GM20000 (cell line): ENCODE measurements at regions not wholly inside any gene's neighbourhood (a gene's known extent, or its start where the extent isn't known, plus 50 kb on each side); places are given as distances from the start of the nearest gene placed in this dataset.

Source experiments
- DNase-seq: peaks from one replicate; pipeline ENCODE4 v3.0.0; 2012; ENCODE audit warnings: low spot score
- TF ChIP-seq, protein P1 (sequence below): IDR thresholded peaks from 2 replicates; pipeline ENCODE4 v1.5.1; 2012; ENCODE audit warnings: mild to moderate bottlenecking, control low read depth; ENCODE audit errors: extremely low read depth, missing control alignments

GRCh38 chr11:119906376-119906775 is 177.4 kb upstream of the NECTIN1 start:
- TF ChIP-seq, protein P1, sequence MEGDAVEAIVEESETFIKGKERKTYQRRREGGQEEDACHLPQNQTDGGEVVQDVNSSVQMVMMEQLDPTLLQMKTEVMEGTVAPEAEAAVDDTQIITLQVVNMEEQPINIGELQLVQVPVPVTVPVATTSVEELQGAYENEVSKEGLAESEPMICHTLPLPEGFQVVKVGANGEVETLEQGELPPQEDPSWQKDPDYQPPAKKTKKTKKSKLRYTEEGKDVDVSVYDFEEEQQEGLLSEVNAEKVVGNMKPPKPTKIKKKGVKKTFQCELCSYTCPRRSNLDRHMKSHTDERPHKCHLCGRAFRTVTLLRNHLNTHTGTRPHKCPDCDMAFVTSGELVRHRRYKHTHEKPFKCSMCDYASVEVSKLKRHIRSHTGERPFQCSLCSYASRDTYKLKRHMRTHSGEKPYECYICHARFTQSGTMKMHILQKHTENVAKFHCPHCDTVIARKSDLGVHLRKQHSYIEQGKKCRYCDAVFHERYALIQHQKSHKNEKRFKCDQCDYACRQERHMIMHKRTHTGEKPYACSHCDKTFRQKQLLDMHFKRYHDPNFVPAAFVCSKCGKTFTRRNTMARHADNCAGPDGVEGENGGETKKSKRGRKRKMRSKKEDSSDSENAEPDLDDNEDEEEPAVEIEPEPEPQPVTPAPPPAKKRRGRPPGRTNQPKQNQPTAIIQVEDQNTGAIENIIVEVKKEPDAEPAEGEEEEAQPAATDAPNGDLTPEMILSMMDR, result no peak
- no peak for DNase-seq

DNA sequence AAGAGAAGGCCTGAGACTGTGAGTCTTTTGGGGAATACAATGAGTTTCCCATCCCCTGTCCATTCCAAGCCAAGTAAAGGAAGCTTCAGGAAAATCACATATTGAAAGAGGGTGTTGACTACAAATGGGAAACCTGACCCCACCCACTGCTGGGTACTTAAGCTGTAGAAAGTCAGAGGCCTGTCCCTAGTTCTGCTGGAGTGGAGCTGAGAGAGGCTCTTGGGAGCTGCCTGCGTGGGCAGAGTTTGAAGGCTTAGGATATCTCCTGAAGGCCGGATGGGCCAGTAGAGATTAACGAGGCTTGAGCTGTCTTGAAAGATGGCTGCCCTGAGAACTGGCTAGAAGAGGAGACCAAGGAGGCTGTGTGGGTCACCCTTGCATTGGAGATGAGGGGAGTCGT is 176.2 kb upstream of the NECTIN1 start:
- TF ChIP-seq, protein P1, result no peak
- no peak for DNase-seq

DNA sequence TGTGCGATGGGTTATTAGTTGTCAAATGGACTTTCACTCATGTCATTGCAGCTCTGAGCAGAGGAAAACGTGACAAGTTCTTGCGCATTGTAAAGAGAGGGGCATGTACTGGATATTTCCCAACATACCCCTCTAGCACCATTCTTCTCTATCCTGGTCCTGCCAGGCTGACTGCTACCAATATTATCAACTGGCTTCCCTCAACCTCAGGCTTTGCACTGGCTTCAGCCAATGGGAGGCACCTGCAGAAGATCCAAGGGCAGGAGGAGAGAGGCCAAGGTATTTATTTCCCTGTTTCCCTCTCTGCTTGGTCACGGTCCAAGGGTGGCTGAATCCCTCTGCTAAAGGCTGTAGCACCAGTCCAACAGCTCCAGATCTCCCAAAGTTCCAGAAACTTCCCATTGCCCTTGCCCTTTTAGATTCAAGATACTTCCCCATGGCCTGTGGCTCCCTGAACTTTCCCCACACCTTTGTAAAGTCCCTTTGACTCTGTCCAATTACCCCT is 175.6 kb upstream of the NECTIN1 start:
- TF ChIP-seq, protein P1, result no peak
- no peak for DNase-seq

DNA sequence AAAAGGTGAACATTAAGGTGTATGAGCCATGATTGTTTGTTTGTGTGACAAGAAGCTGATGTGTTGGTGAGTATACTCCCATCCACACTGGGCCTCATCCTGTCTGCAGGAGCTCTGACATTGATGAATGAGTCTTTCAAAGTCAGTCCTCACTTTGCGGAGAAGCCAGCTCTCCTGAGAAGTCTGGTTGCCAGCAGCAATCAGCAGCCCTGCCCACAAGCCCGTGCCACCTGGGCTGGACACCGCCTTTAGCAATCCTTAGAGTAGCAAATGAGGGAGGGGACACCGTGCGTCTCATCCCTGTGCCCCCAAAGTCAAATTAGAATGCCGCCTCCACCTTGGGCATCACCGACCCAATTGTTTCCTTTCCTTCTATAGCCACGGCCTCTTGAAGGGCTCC is 174.8 kb upstream of the NECTIN1 start:
- TF ChIP-seq, protein P1, result no peak
- DNase-seq, result no peak

- TF ChIP-seq, protein P1, result no peak
Measured at GRCh38 chr11:119903389-119903788, 174.4 kb upstream of the NECTIN1 start.

DNA sequence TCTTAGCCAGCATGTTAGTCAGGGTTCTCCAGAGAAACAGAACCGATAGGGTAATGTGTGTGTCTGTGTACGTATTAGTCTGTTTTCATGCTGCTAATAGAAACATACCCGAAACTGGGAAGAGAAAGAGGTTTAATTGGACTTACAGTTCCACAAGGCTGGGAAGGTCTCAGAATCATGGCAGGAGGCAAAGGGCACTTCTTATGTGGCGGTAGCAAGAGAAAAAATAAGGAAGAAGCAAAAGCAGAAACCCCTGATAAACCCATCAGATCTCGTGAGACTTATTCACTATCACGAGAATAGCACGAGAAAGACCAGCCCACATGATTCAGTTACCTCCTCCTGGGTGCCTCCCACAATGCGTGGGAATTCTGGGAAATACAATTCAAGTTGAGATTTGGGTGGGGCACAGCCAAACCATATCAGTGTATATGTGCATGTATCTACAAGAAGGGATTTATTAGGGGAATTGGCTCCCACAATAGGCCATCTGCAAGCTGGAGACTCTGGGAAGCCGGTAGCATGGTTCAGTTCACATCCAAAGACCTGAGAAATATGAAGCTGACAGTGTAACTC is 173.7 kb upstream of the NECTIN1 start:
- no peak for DNase-seq
- TF ChIP-seq, protein P1, result no peak

More at GRCh38 chr11:119903389-119903788, 174.4 kb upstream of the NECTIN1 start:
- no peak for DNase-seq

- TF ChIP-seq, protein P1, result no peak
- no peak for DNase-seq
Measured at GRCh38 chr11:119901657-119902577, 172.9 kb upstream of the NECTIN1 start.
